ENCODE measurements at regions not wholly inside any gene's neighbourhood (a gene's known extent, or its start where the extent isn't known, plus 50 kb on each side); places are given as distances from the start of the nearest gene placed in this dataset.

DNA sequence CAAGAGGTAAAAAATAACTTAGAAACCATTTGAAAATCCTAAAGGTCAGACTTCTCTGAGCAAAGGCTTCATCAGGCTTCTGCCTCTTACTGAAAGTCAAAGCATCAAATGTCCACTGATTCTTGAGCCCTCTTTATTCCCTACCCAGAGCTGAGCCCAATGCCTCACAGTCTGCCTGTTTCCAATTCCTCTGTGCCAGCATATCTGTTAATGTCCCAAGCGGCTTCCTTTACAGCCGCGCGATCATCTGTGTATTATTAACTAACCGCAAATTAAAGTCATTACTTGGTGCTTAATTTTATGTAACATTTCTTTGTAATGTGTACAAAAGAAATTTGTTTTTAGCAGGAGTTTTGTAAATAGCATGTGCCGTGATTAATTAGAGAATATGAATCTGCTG is 418.8 kb upstream of the HNRNPA3 start:
- CTCF ChIA-PET (ENCODE audit: low intra/inter-chr PET ratio, low total read pairs), result no interaction called here
- Histone ChIP-seq H4K20me1 (ENCODE audit: insufficient read depth, low read length) (no peaks in the 10 kb centered on the region), H3K79me2 (ENCODE audit: insufficient read depth, low read length) (no peaks in the 10 kb centered on the region), H3K36me3 (replicated peaks in 1 of 2; ENCODE audit: control insufficient read depth in 1 of 2, insufficient read depth in 2 of 2, low read length in 2 of 2) (no peaks in the 10 kb centered on the region), H3K9me3 (ENCODE audit: low read length) (no peaks in the 10 kb centered on the region), H3K27ac (ENCODE audit: extremely low read length, insufficient read depth, low read length) (no peak overlapping the region), H3K27me3 (ENCODE audit: control insufficient read depth in 1 of 2, insufficient read depth in 2 of 2, low read length in 2 of 2) (peaks cover 0 to 4% of the 10 kb centered on the region in 2 experiments; a peak in 1 of 5 replicates), H3K4me1 (ENCODE audit: insufficient read depth, low read length) (peaks cover 12% of the 10 kb centered on the region; the same call in 1 of the 2 replicates), H2AFZ (ENCODE audit: low read length) (no peak overlapping the region), H3K4me2 (ENCODE audit: low read depth, low read length) (no peak overlapping the region), H3K9ac (ENCODE audit: insufficient read depth, low read depth, low read length) (no peak overlapping the region), H3K4me3 (replicated peaks in 1 of 3; ENCODE audit: insufficient read depth in 1 of 3, low read depth in 2 of 3, low read length in 3 of 3) (no peak overlapping the region)
- in situ Hi-C loops (cut with HindIII; ENCODE audit: extremely low pct_ligation_motif_present, low pct_unique_long_range_greater_than_20kb) (no loop called here), intact Hi-C loops (cut with micrococcal nuclease; ENCODE audit: unreplicated experiment) (no loop called here)
- TF ChIP-seq NRL (CRISPR knock-in tag; IDR thresholded peaks at IDR 0.05; ENCODE audit: borderline replicate concordance) (no peak), SMARCC2 (IDR thresholded peaks at IDR 0.05) (no peak), SNRNP70 (IDR thresholded peaks at IDR 0.05; ENCODE audit: low read depth, low read length) (no peak), TRIM24 (CRISPR knock-in tag; IDR thresholded peaks at IDR 0.05) (no peak), DNMT3B (CRISPR knock-in tag; conservative IDR thresholded peaks at IDR 0.05) (no peak), FOXA1 (IDR thresholded peaks at IDR 0.05) (no peak), FOXA1 (CRISPR knock-in tag; IDR thresholded peaks at IDR 0.05) (no peak), ZNF143 (CRISPR knock-in tag; IDR thresholded peaks at IDR 0.05) (no peak), MATR3 (CRISPR knock-in tag; IDR thresholded peaks at IDR 0.05) (no peak), MAFG (CRISPR knock-in tag; IDR thresholded peaks at IDR 0.05) (no peak), ZNF383 (CRISPR knock-in tag; IDR thresholded peaks at IDR 0.05; ENCODE audit: borderline replicate concordance) (no peak), ZNF256 (CRISPR knock-in tag; conservative IDR thresholded peaks at IDR 0.05) (no peak), ZNF746 (CRISPR knock-in tag; IDR thresholded peaks at IDR 0.05) (no peak), KMT2B (CRISPR knock-in tag; IDR thresholded peaks at IDR 0.05) (no peak), JUND (CRISPR knock-in tag; IDR thresholded peaks at IDR 0.05) (no peak), PAXIP1 (CRISPR knock-in tag; conservative IDR thresholded peaks at IDR 0.05) (no peak), HMGA1 (CRISPR knock-in tag; conservative IDR thresholded peaks at IDR 0.05) (no peak)
- TF ChIP-seq, protein P1, sequence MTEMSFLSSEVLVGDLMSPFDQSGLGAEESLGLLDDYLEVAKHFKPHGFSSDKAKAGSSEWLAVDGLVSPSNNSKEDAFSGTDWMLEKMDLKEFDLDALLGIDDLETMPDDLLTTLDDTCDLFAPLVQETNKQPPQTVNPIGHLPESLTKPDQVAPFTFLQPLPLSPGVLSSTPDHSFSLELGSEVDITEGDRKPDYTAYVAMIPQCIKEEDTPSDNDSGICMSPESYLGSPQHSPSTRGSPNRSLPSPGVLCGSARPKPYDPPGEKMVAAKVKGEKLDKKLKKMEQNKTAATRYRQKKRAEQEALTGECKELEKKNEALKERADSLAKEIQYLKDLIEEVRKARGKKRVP (CRISPR knock-in tag; IDR thresholded peaks at IDR 0.05), result no peak
- POLR2A ChIA-PET, result no interaction called here
- WGBS (ENCODE audit: low lambda C conversion rate), result 36% methylated on average over 6 of the region's 6 CpGs
- ATAC-seq, result no peak
- no TSS peak for BruUV-seq (replicated peaks)
- FAIRE-seq, result no peak
- DNase-seq (ENCODE audit: low spot score), result no peak

Measured in HepG2 (cell line).